HG02852 (cell line): ENCODE measurements at regions not wholly inside any gene's neighbourhood (a gene's known extent, or its start where the extent isn't known, plus 50 kb on each side); places are given as distances from the start of the nearest gene placed in this dataset.
"Not testable (repeated sequence)": the region's sequence is repeated elsewhere in the genome, so short reads cannot be mapped to it uniquely, and the experiment has no call there.

Experiments
- ATAC-seq: cut with Tn5 transposase; IDR thresholded peaks from one replicate; pipeline ENCODE4 v1.9.1; 2021; ENCODE audit warnings: mild to moderate bottlenecking, moderate library complexity; ENCODE audit not compliant: unreplicated experiment

- no peak for ATAC-seq
These were observed 84.8 kb upstream of the ZNF217 start for GRCh38 chr20:53678315-53678989.

- ATAC-seq, result no peak
These were observed 84.0 kb upstream of the ZNF217 start for GRCh38 chr20:53677447-53678314.

- no peak for ATAC-seq
These were observed 83.3 kb upstream of the ZNF217 start for GRCh38 chr20:53676987-53677386.

GRCh38 chr20:53676519-53676822, 82.8 kb upstream of the ZNF217 start:
- ATAC-seq, result no peak

- no peak for ATAC-seq
These were observed 79.0 kb upstream of the ZNF217 start for GRCh38 chr20:53672484-53673129.

- ATAC-seq, result no peak
These were observed 77.7 kb upstream of the ZNF217 start for GRCh38 chr20:53671370-53671769.

GRCh38 chr20:53669517-53670313, 76.1 kb upstream of the ZNF217 start:
- not testable (repeated sequence) for ATAC-seq

- ATAC-seq, result no peak
These were observed 75.4 kb upstream of the ZNF217 start for GRCh38 chr20:53668992-53669391.

- ATAC-seq, result no peak
These were observed 72.5 kb upstream of the ZNF217 start for GRCh38 chr20:53666144-53666543.

GRCh38 chr20:53664121-53664520, 70.5 kb upstream of the ZNF217 start:
- ATAC-seq, result no peak

GRCh38 chr20:53663521-53663920, 69.9 kb upstream of the ZNF217 start:
- ATAC-seq, result not testable (repeated sequence)

GRCh38 chr20:53662595-53662994, 69.0 kb upstream of the ZNF217 start:
- no peak for ATAC-seq

- ATAC-seq, result peak; percentile 41
These were observed 67.3 kb upstream of the ZNF217 start for GRCh38 chr20:53660947-53661381.

GRCh38 chr20:53660078-53660909, 66.7 kb upstream of the ZNF217 start:
- ATAC-seq, result peak; percentile 19

GRCh38 chr20:53658973-53659372, 65.3 kb upstream of the ZNF217 start:
- ATAC-seq, result no peak

GRCh38 chr20:53658322-53658721, 64.7 kb upstream of the ZNF217 start:
- ATAC-seq, result no peak

- ATAC-seq, result no peak
These were observed 64.1 kb upstream of the ZNF217 start for GRCh38 chr20:53657732-53658131.

GRCh38 chr20:53657279-53657678, 63.6 kb upstream of the ZNF217 start:
- ATAC-seq, result no peak

- ATAC-seq, result no peak
These were observed 62.9 kb upstream of the ZNF217 start for GRCh38 chr20:53656293-53657202.
